GDM1 (cell line): ENCODE measurements at regions not wholly inside any gene's neighbourhood (a gene's known extent, or its start where the extent isn't known, plus 50 kb on each side); places are given as distances from the start of the nearest gene placed in this dataset.
"Not testable (repeated sequence)": the region's sequence is repeated elsewhere in the genome, so short reads cannot be mapped to it uniquely, and the experiment has no call there.

Experiments
- DNase-seq: peaks from one replicate; lab custom pipeline; 2025; lab: John Stamatoyannopoulos, UW

DNA sequence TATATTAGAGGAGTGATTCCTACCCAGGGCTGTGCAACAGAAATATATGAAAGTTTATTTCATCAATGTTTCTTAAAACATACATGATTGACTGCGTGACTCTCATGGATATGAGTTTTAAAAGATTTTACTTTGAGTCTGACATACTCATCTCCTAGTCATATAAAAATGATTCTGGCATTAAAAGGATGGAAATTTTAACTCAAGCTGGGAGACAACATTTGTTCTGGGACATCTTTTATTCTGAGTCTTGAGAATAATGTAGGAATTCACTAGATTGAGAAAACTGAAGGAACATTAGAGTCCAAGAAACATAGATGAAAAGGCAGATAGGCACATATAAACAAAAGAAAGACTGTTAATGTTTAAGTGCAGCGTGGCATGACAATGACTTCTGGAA, 649.6 kb downstream of the SPRY1 start:
- DNase-seq: no peak

DNA sequence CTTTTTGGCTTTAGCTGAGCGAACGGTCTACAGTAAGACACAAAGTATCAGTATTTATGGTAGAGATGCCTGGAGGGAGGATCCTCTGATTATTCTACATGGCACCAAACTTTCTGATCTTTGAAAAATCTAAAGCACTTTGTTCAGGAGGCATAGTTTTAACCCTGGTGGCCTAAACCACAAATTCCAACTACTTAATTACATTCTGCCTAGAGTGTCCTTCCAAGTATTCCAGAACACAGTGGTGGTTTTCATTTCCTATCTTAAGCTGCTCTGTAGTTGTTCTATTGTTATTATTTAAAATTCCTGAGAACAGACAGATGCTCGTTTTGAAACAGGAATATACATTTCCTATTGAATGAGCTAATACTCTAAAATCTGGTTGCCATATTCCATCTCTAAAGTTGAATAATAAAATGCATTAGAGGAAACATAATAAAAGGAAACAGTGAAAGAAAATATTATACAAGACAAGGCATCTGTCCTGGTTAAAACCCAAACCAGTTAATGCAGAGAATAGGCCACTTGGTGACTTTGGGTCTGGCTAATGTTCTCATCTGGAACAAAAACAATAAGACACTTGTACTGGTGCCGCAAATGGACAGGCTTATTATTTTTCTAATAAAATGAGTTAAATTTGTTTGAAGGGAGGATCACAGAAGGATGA, 657.4 kb downstream of the SPRY1 start:
- no peak for DNase-seq

DNA sequence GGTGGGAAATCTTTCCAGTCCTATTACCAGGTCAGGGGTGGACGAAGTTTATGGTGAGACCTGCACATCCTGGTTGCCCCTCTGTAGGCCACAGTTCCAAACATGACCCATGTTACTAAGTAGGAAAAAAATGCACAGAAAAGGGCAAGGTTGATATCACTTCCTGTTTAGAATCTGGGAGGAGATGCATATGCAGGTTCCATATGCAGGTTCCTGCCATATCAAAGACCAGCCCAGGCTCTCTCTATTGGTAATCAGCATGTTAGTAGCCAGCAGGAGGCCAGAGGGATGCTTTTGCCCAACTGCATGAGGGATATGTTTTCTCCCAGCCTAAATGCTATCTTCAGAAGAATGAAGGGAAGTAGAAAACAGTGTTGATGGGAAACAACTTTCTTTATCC, 657.2 kb downstream of the ANKRD50 start:
- no peak for DNase-seq

DNA sequence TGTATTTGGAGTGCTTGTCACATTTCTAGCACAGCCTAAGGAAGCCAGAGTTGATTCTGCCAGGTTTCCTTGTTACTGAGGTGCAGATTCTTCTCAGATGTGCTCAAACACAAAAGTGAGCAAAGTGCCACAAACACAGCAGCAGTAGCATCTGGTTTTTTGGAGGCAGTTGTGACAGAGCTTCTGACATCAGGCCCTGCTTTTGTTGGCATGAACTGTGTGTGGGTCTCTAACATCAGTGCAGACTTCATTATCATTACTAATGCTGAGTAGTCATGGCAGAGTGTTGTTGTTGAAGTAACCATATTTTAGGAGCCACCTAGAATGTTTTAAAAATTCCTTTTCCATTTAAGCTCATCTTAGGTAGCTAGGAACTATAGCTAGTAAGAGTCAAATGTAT, 656.6 kb downstream of the ANKRD50 start:
- DNase-seq: no peak

DNA sequence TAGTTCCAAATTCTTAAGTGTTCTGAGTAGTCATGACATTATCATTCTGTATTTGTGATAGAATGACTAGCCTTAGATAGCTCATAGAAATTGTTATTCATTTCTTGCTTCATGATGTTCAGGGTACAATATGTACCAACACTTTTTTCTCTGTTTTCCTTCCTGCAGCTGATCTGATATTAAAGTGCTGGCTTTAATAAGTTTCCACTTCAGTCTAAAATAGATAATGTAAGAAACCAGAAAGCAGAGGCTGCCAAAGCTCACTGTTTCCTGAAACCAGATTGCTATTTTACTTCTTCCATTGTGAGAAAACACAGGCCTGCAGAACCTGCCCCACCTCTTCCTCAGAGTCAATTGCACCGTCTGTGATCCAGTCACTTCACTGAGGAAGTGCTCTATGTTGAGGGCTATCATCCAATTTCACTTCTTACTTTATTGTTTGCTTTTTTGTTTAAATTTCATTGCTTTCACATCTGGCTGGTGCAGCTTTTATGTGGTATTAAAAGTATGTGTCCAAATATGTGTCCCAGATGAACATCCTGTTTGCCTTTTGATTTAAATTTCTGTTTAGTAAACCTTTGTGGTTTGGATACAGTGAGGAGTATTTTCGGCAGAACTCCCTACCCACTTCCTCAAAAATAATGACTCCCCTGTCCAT, 652.1 kb downstream of the ANKRD50 start:
- no peak for DNase-seq

DNA sequence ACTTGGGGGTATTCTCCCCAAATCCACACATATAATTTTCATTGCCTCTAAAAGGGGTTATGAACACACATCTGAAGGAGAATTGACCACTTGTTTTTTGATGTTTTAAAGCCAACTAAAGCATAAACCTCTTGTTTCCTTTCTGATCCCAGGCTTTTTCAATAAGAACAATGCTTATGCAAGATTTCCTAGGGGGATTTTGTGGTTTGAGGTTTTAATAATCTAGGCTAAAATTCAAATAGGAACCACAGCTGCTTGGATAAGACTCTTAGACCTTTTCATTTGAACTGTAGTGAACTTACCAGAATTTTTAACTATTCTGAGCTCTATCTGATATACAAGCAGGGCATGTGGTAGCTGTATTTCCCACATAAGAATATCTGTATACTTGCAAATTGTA, 651.1 kb downstream of the ANKRD50 start:
- no peak for DNase-seq

DNA sequence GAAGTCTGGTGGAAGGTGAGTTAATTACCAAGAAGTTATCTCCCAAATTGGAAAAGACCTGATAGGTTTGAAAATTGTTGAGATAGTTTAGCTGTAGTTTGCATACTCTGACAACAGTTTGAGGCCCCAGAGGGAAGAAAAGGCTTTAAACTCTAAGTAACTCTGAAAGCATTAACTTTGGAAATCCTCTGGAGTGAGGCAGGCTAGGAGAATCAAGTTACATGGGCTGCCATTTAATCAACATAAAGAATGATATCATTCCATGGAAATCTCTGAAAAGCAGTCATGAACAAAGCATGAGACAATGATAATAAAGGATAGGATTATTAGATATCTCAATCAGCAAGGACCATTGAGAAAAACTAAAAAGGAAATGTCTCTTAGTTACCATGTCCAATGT, 647.1 kb downstream of the ANKRD50 start:
- no peak for DNase-seq

DNA sequence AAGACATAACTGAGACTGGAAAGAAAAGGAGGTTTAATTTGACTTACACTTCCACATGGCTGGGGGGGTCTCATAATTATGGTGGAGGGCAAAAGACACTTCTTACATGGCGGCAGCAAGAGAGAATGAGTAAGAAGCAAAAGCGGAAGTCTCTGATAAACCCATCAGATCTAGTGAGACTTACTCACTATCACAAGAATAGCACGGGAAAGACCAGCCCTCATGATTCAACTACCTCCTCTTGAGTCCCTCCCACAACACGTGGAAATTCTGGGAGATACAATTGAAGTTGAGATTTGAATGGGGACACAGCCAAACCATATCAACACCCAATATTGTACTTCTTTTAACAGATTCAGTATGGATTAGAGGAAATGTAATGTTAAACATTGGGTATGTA, 646.6 kb downstream of the ANKRD50 start:
- DNase-seq: no peak

DNA sequence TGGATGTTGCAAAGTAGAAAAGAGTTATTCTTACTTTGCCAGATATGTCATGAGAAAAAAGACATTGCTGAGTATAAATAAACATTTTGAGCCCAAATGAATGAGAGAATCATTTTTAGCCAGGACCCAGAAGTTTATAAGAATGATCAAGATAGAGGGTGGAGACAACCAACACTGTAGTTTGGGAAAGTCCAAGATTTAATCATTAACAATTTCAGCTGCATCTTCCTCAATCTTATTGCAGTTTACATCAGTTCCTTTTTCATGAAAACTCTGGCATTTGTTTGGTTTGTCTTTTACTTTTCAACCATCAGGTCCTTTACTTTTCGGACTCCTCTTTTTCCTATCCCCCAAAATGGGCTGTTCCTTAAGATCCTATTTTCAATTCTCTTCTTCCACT, 645.9 kb downstream of the ANKRD50 start:
- DNase-seq: no peak

DNA sequence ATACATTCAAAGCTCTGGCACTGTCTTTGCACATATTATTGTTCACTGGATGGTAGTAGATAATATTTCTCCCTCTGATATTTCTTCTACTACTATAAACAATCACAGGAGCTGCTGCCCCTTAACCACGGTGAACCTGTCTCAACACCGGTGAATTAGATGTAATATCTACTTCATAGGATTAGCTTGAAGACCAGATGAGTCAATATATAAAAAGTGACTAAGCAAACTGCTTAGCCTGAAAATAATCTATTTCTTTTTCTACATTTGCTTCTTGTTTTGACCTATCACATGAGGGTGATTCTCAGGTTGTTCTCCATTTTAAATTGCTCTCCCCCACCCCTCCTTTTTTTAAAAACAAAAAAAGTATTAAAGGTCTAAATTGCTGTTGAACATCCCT, 645.5 kb downstream of the ANKRD50 start:
- DNase-seq: no peak

DNA sequence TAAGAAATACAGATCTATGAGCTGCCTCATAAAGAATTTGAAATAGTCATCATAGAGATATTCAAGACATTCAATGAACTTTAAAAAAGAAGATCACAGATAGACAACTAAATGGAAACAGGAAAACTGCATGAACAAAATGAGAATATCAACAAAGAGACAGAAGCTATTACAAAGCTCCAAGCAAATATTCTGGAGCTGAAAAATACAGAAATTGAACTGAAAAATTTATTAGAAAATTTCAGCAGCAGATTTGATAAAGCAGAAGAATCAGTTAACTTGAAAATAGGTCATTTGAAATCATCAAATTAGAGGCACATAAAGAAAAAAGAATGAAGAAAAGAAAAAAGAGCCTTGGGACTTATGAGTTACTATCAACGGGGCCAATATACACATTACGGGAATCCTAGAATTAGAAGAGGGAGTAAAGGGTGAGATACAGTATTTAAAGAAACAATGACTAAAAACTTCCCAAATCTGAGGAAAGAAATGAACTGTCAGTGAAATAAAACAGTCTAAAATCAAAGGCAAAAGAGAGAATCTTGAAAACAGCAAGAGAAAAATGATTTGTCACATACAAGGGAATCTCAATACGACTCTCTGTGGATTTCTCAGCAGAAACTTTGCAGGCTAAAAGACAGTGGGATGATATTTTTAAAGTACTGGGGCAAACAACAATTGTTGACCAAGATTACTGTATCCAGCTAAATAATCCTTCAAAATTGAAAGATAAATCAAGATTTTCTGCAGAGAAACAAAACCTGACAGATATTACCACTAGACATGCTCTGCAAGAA, 641.6 kb downstream of the ANKRD50 start:
- no peak for DNase-seq

DNA sequence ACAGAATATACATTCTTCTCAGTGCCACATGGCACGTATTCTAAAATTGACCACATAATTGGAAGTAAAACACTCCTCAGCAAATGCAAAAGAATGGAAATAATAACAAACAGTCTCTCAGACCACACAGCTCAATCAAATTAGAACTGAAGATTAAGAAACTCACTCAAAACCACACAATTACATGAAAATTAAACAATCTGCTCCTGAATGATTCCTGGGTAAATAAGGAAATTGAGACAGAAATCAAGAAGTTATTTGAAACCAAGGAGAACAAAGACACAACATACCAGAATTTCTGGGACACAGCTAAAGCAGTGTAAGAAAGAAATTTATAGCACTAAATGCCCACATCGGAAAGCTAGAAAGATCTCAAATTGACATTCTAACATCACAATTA, 637.3 kb downstream of the ANKRD50 start:
- DNase-seq: not testable (repeated sequence)

DNA sequence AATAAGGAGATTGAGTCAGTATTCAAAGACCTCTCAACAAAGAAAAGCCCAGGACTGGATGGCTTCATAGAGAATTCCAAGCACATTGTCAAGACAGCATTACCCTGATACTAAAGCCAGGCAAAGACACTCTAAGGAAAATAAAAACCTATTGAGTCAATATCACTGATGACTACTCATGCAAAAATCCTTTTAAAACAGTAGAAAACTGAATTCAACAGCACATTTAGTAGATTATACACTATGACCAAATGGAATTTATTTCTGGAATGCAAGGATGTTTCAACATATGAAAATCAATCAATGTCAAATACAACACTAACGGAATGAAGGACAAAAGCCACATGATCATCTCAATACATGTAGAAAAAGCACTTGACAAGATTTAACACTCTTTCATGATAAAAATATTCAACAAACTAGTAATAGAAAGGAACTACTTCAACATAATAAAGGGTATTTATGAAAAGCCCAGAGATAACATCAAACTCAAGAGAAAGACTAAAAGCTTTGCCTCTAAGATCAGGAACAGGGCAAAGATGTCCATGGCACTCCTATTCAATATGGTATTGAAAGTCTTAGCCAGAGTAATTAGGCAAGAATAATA, 633.3 kb downstream of the ANKRD50 start:
- DNase-seq: no peak

DNA sequence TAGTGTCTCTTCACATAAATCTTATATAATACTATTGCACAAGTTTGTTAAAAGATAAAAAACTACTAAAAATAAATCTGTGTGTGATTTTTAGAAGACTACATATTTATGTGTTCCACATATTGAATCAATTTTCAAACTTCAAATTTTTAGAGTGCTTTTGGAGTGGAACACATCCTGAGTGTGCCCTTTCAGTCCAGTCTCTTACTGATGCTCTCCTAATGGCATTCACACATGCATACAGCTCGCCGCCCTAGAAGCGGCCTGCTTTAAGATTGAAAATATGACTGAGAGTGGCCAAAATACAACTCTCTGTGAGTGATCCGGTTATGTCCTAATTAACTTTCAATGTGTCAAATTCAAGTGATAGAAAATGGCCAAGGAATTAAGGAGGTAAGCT, 628.8 kb downstream of the ANKRD50 start:
- no peak for DNase-seq

DNA sequence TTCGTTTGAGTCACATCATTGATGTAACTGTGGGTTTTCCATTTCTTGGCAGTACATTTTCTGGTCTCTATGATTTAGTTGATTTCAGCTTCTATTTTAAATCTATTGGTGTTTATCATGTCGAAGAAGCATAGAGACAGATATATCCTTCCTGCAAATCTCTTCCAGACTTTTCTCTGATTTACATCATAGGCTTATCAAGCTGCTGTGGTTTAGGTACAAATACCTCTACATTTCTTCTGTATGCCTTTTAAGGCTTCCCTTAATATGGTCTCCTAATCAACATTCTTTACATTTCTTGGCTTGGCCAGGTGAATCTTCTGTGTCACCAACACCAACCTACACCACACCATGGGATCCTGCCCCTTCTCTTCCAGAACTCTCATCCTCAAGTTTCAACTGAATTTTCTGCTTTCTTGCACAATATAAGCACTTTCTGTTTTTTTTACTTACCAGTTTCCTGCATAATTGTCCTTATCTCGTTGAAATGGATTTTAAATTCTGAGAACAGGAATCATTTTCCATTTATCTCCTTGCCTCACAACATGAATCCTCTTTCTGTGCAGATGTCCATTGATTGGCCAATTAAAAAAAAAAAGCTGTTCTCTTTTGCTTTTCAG, 626.9 kb downstream of the ANKRD50 start:
- DNase-seq: no peak

DNA sequence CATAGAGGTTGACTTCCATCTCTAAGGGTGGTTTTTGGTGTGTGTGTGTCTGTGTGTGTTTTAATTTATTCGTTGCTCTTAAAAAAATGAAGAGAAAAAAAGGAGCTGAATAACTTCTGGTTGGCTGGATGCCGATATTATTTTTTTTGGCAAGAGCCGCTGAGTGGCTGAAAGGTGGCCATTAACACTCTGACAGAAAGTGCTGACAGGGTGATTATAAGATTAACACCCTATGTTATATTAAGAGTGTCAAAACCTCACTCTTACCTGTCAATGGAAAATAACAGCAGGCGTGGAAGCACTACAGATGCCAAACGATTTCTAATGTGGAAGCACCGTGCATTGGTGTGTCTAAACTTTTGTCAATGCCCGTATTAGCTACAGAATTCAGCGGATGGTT, 622.5 kb downstream of the ANKRD50 start:
- no peak for DNase-seq

DNA sequence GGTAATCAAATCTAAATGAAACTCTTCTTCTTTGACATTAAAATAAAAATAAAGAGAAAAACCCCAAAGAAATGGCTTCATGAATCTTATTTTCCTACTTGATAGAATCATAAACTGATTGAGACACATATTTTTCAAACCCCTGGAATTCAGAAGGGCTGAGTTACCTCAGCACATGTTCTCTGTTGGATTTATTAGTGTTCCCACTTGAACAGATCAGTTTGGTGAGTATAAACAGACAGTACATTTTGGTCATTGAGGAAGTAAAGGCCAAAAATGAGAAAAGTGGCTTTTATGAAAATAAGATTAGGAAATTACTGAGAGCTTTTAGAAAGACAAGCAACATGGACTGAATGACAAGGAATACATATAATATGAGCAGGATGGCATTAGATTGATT, 620.4 kb downstream of the ANKRD50 start:
- no peak for DNase-seq

DNA sequence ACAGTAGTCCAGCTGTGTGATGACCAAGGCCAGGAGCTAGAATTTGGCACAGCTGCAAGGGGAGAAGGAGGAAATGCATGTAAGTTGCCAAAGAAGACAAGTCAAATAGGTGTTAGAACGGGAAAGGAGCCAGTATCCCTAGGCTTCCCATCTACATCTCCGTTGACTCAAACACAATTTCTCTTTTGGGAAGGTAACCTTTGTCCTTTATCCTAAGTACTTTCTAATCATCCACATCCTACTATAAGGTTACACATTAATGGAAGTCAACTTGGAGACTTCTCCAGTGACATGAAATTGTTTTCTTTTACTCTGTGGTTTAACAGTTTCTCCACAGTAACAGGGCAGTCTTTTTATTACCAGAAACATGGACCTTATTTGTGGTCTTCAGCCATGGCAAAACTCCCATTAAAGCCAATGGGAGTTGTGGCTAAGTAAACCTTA, 620.0 kb downstream of the ANKRD50 start:
- no peak for DNase-seq

DNA sequence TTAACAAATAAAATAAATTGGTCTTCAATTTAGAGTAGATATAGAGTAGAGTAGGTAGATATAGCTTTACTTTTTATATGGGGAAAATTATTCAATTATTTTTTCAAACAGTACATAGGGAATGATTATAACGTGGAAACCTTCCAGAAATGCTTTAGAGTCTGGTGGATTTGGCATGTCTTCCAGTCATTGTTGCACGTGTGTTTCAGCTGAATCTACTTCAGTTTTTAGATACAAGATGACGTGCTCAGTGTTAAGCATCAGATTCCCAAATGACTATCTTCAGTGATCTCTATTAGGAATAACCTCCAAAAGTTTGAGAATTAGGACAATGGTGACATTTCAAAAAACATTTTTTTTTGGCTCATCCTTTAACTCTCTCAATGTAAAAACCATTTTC, 616.9 kb downstream of the ANKRD50 start:
- no peak for DNase-seq

DNA sequence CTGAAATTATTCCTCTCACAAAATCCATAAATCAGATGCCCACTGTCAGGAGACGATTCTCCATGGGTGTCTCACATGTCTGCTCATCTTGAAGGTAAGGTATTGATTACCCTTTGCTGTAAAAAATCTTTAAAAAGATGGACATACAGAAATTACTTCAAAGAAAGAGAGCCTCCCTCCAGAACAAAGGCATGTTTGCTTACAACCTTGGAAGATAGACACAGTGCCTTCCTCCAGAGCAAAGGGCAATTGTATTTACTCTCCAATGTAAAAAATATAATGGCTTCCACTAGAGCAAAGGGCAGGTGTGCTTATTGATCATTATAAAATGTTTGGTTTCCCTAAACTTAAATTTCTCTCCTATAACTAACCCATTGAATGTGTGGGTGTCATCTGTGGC, 616.2 kb downstream of the ANKRD50 start:
- DNase-seq: no peak

DNA sequence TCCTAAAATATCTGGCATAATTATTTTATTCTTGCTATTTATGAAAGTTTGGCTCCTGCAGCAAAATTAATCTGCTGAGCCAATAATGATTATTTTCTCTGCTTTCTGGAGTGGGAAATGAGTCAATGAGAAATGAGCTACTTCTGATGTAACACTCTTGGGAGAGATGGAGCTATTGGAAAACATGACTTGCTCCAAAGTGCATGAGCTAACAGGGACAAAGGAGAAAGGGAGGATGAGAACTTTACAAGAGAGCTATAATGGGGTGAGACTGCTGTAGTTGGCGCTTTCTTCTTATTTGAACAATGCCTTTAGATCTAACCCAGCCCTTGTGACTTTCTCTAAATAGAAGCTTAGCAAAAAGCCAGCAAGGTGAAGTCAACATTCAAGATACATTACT, 615.1 kb downstream of the ANKRD50 start:
- DNase-seq: no peak

DNA sequence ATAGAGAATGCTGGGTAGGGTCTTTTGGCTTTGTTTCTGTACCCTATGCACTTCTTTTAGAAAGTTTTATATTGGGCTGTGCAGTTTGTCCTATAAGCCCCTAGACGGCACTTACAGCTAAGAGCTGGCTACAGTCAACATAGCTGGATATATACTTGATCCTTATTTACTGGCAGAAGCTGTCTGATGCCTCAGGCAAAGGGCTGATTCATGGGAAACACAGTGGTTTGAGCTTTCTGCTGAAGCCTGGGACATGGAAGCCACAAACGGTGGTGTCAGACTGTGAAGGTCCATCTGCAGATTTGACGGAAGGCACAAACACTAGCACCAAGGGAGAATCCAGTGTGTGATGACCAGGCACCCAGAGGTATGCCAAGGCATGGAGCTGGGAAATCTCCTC, 608.4 kb downstream of the ANKRD50 start:
- DNase-seq: no peak
